ENCODE measurements at regions not wholly inside any gene's neighbourhood (a gene's known extent, or its start where the extent isn't known, plus 50 kb on each side); places are given as distances from the start of the nearest gene placed in this dataset.

DNA sequence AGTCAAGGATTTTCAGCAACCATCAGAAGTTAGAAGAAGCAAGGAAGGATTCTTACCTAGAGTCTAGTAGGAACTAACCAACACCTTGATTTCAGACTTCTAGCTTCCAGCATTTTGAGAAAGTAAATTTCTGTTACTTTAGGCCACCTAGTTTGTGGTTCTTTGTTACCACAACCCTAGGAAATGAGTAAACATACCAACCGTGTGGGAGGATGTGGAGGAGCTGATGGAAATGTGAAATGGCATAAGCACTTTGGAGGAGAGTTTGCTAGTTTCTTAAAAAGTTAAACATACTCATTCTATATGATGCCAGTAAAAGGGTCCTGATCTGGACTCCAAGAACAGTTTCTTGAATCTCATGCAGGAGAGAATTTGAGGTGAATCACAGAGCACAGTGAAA is 679.4 kb downstream of the PDHA2 start:
- Histone ChIP-seq H3K9me3 (ENCODE audit: low read length) (no peaks in the 10 kb centered on the region), H3K27ac (ENCODE audit: low read depth, low read length, poor library complexity, severe bottlenecking) (no peak overlapping the region), H3K9me2 (ENCODE audit: low read depth, low read length) (no peaks in the 10 kb centered on the region), H3K9ac (ENCODE audit: low read length) (no peak overlapping the region), H4K20me1 (ENCODE audit: insufficient read depth, low read length) (no peaks in the 10 kb centered on the region), H3K4me1 (ENCODE audit: insufficient read depth, low read length, severe bottlenecking) (no peaks in the 10 kb centered on the region), H3F3A (ENCODE audit: insufficient read depth, low read length) (no peaks in the 10 kb centered on the region), H3K4me2 (ENCODE audit: low read length) (no peak overlapping the region), H3K36me3 (ENCODE audit: insufficient read depth, low read length) (no peaks in the 10 kb centered on the region), H3K4me3 (ENCODE audit: low read depth, low read length, poor library complexity, severe bottlenecking) (no peak overlapping the region), H2AFZ (ENCODE audit: low read length) (no peak overlapping the region), H3K79me2 (ENCODE audit: insufficient read depth, low read length) (no peaks in the 10 kb centered on the region), H3K27me3 (ENCODE audit: insufficient read depth, low read length) (no peaks in the 10 kb centered on the region)
- TF ChIP-seq, protein P1, sequence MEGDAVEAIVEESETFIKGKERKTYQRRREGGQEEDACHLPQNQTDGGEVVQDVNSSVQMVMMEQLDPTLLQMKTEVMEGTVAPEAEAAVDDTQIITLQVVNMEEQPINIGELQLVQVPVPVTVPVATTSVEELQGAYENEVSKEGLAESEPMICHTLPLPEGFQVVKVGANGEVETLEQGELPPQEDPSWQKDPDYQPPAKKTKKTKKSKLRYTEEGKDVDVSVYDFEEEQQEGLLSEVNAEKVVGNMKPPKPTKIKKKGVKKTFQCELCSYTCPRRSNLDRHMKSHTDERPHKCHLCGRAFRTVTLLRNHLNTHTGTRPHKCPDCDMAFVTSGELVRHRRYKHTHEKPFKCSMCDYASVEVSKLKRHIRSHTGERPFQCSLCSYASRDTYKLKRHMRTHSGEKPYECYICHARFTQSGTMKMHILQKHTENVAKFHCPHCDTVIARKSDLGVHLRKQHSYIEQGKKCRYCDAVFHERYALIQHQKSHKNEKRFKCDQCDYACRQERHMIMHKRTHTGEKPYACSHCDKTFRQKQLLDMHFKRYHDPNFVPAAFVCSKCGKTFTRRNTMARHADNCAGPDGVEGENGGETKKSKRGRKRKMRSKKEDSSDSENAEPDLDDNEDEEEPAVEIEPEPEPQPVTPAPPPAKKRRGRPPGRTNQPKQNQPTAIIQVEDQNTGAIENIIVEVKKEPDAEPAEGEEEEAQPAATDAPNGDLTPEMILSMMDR (IDR thresholded peaks at IDR 0.05; ENCODE audit: low read length): no peak
- no peak for TF ChIP-seq EZH2 (IDR thresholded peaks at IDR 0.05; ENCODE audit: borderline replicate concordance, low read length)

DNA sequence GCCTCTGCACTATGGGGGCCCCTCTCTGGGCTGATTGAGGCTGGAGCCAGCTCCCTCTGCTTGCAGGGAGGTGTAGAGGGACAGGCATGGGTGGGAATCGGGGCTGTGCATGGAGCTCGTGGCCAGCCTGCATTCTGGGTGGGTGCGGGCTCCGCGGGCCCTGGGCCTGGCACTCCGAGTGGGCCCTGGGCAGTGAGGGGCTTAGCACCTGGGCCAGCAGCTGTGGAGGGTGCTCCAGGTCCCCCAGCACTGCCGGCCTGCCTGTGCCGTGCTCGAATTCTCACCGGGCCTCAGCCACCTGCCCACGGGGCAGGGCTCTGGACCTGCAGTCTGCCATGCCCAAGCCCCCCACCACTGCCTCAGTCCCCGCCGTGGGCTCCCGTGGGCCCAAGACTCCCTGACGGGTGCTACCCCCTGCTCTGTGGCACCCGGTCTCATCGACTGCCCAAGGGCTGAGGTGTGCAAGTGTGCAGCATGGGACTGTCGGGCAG is 681.2 kb downstream of the PDHA2 start:
- no peak overlapping the region for H3K27ac ChIP-seq (ENCODE audit: low read depth, low read length, poor library complexity, severe bottlenecking)
- H3K4me3 ChIP-seq (ENCODE audit: low read depth, low read length, poor library complexity, severe bottlenecking): no peak overlapping the region
- H3K9ac ChIP-seq (ENCODE audit: low read length): no peak overlapping the region
- H3K9me3 ChIP-seq (ENCODE audit: low read length): no peaks in the 10 kb centered on the region
- H3K79me2 ChIP-seq (ENCODE audit: insufficient read depth, low read length): no peaks in the 10 kb centered on the region
- H3K4me1 ChIP-seq (ENCODE audit: insufficient read depth, low read length, severe bottlenecking): no peaks in the 10 kb centered on the region
- H2AFZ ChIP-seq (ENCODE audit: low read length): no peak overlapping the region
- no peaks in the 10 kb centered on the region for H3K27me3 ChIP-seq (ENCODE audit: insufficient read depth, low read length)
- no peak overlapping the region for H3K4me2 ChIP-seq (ENCODE audit: low read length)
- no peak for TF ChIP-seq EZH2 (IDR thresholded peaks at IDR 0.05; ENCODE audit: borderline replicate concordance, low read length)
- TF ChIP-seq, protein P1 (IDR thresholded peaks at IDR 0.05; ENCODE audit: low read length): no peak
- no peaks in the 10 kb centered on the region for H3K9me2 ChIP-seq (ENCODE audit: low read depth, low read length)
- H3F3A ChIP-seq (ENCODE audit: insufficient read depth, low read length): no peaks in the 10 kb centered on the region
- no peaks in the 10 kb centered on the region for H4K20me1 ChIP-seq (ENCODE audit: insufficient read depth, low read length)
- no peaks in the 10 kb centered on the region for H3K36me3 ChIP-seq (ENCODE audit: insufficient read depth, low read length)

DNA sequence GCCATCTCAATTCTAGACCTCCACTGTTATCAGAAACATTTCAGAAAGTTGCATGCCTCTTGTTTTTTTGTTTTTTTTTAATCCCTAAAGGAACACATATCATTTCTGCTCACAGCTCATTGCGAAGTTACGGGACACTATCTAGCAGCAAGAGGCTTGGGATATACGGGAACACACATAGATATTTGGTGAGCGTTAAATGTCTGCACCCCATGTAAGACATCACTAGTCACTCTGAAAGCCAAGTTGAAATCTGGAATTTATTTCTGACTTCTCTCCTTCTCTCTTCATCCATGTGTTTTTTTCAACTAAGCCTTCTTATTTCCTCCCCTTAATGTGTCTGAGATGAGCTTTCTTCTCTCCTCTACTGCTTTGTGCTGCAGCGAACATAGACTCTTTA is 683.7 kb downstream of the PDHA2 start:
- no peaks in the 10 kb centered on the region for H3K36me3 ChIP-seq (ENCODE audit: insufficient read depth, low read length)
- H3K9me2 ChIP-seq (ENCODE audit: low read depth, low read length): no peaks in the 10 kb centered on the region
- no peak overlapping the region for H3K4me2 ChIP-seq (ENCODE audit: low read length)
- H3F3A ChIP-seq (ENCODE audit: insufficient read depth, low read length): no peaks in the 10 kb centered on the region
- H2AFZ ChIP-seq (ENCODE audit: low read length): no peak overlapping the region
- no peak overlapping the region for H3K27ac ChIP-seq (ENCODE audit: low read depth, low read length, poor library complexity, severe bottlenecking)
- H4K20me1 ChIP-seq (ENCODE audit: insufficient read depth, low read length): no peaks in the 10 kb centered on the region
- H3K79me2 ChIP-seq (ENCODE audit: insufficient read depth, low read length): no peaks in the 10 kb centered on the region
- no peak overlapping the region for H3K9ac ChIP-seq (ENCODE audit: low read length)
- H3K9me3 ChIP-seq (ENCODE audit: low read length): no peaks in the 10 kb centered on the region
- no peaks in the 10 kb centered on the region for H3K4me1 ChIP-seq (ENCODE audit: insufficient read depth, low read length, severe bottlenecking)
- TF ChIP-seq, protein P1 (IDR thresholded peaks at IDR 0.05; ENCODE audit: low read length): no peak
- no peak for TF ChIP-seq EZH2 (IDR thresholded peaks at IDR 0.05; ENCODE audit: borderline replicate concordance, low read length)
- H3K4me3 ChIP-seq (ENCODE audit: low read depth, low read length, poor library complexity, severe bottlenecking): no peak overlapping the region
- H3K27me3 ChIP-seq (ENCODE audit: insufficient read depth, low read length): no peaks in the 10 kb centered on the region
